ENCODE measurements at regions not wholly inside any gene's neighbourhood (a gene's known extent, or its start where the extent isn't known, plus 50 kb on each side); places are given as distances from the start of the nearest gene placed in this dataset.

- no peak overlapping the region for H3K9ac ChIP-seq (ENCODE audit: low read length)
- H4K20me1 ChIP-seq (ENCODE audit: low read length) = no peaks in the 10 kb centered on the region
- H3K4me1 ChIP-seq (ENCODE audit: insufficient read depth, low read length) = peaks cover 16% of the 10 kb centered on the region
- no peaks in the 10 kb centered on the region for H3K9me3 ChIP-seq (ENCODE audit: low read length)
- H3K36me3 ChIP-seq (ENCODE audit: low read depth, low read length) = no peaks in the 10 kb centered on the region
- no TSS peak for BruUV-seq (replicated peaks)
- no peak overlapping the region for H3K4me2 ChIP-seq (ENCODE audit: low read length)
- no peak overlapping the region for H3K27ac ChIP-seq (ENCODE audit: low read length)
- intact Hi-C loops (cut with micrococcal nuclease) = no loop called here
- no peak overlapping the region for H3K4me3 ChIP-seq (ENCODE audit: low read length)
- DNase-seq (no peak), ATAC-seq (no peak)
- TF ChIP-seq CTCF (conservative IDR thresholded peaks at IDR 0.05; ENCODE audit: low read depth, low read length) (no peak), EZH2 (IDR thresholded peaks at IDR 0.05; ENCODE audit: low read length, unreplicated experiment) (no peak), EZH2phosphoT487 (IDR thresholded peaks at IDR 0.05; ENCODE audit: borderline replicate concordance, low read length) (no peak)
- H2AFZ ChIP-seq (ENCODE audit: low read length) = no peak overlapping the region
- ChIA-PET POLR2A (ENCODE audit: unreplicated experiment) (no interaction called here), CTCF (no interaction called here)
- H3K79me2 ChIP-seq (ENCODE audit: low read length) = no peaks in the 10 kb centered on the region
- H3F3A ChIP-seq (ENCODE audit: low read length, unreplicated experiment) = no peaks in the 10 kb centered on the region
- H3K27me3 ChIP-seq (ENCODE audit: low read length) = no peaks in the 10 kb centered on the region
- H3K9me2 ChIP-seq (replicated peaks; ENCODE audit: low read length) = no peaks in the 10 kb centered on the region
Observed at GRCh38 chr21:36646645-36647044, 52.3 kb upstream of the SIM2 start.

GRCh38 chr21:36647279-36648093 is 51.4 kb upstream of the SIM2 start:
- Histone ChIP-seq H3K4me3 (ENCODE audit: low read length) (no peak overlapping the region), H3K9me3 (ENCODE audit: low read length) (no peaks in the 10 kb centered on the region), H3K9ac (ENCODE audit: low read length) (no peak overlapping the region), H3F3A (ENCODE audit: low read length, unreplicated experiment) (no peaks in the 10 kb centered on the region), H3K9me2 (replicated peaks; ENCODE audit: low read length) (no peaks in the 10 kb centered on the region), H3K27me3 (ENCODE audit: low read length) (no peaks in the 10 kb centered on the region), H3K36me3 (ENCODE audit: low read depth, low read length) (no peaks in the 10 kb centered on the region), H3K27ac (ENCODE audit: low read length) (peak overlapping the region; percentile 40), H4K20me1 (ENCODE audit: low read length) (no peaks in the 10 kb centered on the region), H3K79me2 (ENCODE audit: low read length) (no peaks in the 10 kb centered on the region), H3K4me1 (ENCODE audit: insufficient read depth, low read length) (peaks cover 16% of the 10 kb centered on the region), H2AFZ (ENCODE audit: low read length) (0 out of 2 replicates have a peak overlapping the region, but pooled peaks have one; percentile 26), H3K4me2 (ENCODE audit: low read length) (peak overlapping the region; percentile 44)
- CTCF ChIA-PET = interaction anchor here (1.0 kb wide), 2 partner anchors 17 to 270 kb away, joined by 4 read pairs; no protein-coding TSS in a partner anchor
- intact Hi-C loops (cut with micrococcal nuclease) = no loop called here
- TF ChIP-seq EZH2 (IDR thresholded peaks at IDR 0.05; ENCODE audit: low read length, unreplicated experiment) = no peak
- TF ChIP-seq CTCF (conservative IDR thresholded peaks at IDR 0.05; ENCODE audit: low read depth, low read length) = no peak
- no peak for TF ChIP-seq EZH2phosphoT487 (IDR thresholded peaks at IDR 0.05; ENCODE audit: borderline replicate concordance, low read length)
- POLR2A ChIA-PET (ENCODE audit: unreplicated experiment) = no interaction called here
- DNase-seq (peak; percentile 89), ATAC-seq (peak; percentile 100)
- BruUV-seq (replicated peaks) = no TSS peak
